Liver (tissue), 3 donors: ENCODE measurements at regions not wholly inside any gene's neighbourhood (a gene's known extent, or its start where the extent isn't known, plus 50 kb on each side); places are given as distances from the start of the nearest gene placed in this dataset.

Experiments used
- ATF3 ChIP-seq: IDR thresholded peaks from 2 replicates; pipeline ENCODE4 v1.6.1; 2016; ENCODE audit warnings: antibody characterized with exemption
- FOXA1 ChIP-seq: IDR thresholded peaks from 2 replicates; pipeline ENCODE4 v1.6.1; 2016; ENCODE audit warnings: antibody characterized with exemption
- GABPA ChIP-seq, 2 donors: IDR thresholded peaks in 1 of 2; conservative IDR thresholded peaks in 1 of 2; 2 replicates each; pipeline ENCODE4 v1.6.1; 2016; ENCODE audit warnings: antibody characterized with exemption in 2 of 2, mild to moderate bottlenecking in 1 of 2, moderate library complexity in 1 of 2
- HNF4G ChIP-seq: IDR thresholded peaks from 2 replicates; pipeline ENCODE4 v1.6.1; 2016; ENCODE audit warnings: antibody characterized with exemption
- JUND ChIP-seq, 2 donors: IDR thresholded peaks; 2 replicates each; pipeline ENCODE4 v1.6.1; 2016; ENCODE audit warnings: antibody characterized with exemption in 2 of 2
- MAX ChIP-seq: IDR thresholded peaks from 2 replicates; pipeline ENCODE4 v1.6.1; 2016; ENCODE audit warnings: antibody characterized with exemption
- RAD21 ChIP-seq, 2 donors: IDR thresholded peaks; 2 replicates each; pipeline ENCODE4 v1.6.1; 2016; ENCODE audit warnings: antibody characterized with exemption in 2 of 2, mild to moderate bottlenecking in 2 of 2
- REST ChIP-seq: IDR thresholded peaks from 2 replicates; pipeline ENCODE4 v1.6.1; 2016; ENCODE audit warnings: antibody characterized with exemption, mild to moderate bottlenecking
- RXRA ChIP-seq, 2 donors: IDR thresholded peaks; 2 replicates each; pipeline ENCODE4 v1.6.1; 2017 to 2018; ENCODE audit warnings: antibody characterized with exemption in 2 of 2, mild to moderate bottlenecking in 1 of 2
- SP1 ChIP-seq: IDR thresholded peaks from 2 replicates; pipeline ENCODE4 v1.6.1; 2018; ENCODE audit warnings: antibody characterized with exemption, mild to moderate bottlenecking
- TAF1 ChIP-seq: conservative IDR thresholded peaks from 2 replicates; pipeline ENCODE4 v1.6.1; 2016; ENCODE audit warnings: antibody characterized with exemption, mild to moderate bottlenecking
- YY1 ChIP-seq: IDR thresholded peaks from 2 replicates; pipeline ENCODE4 v1.6.1; 2016; ENCODE audit warnings: antibody characterized with exemption, mild to moderate bottlenecking
- ZBTB33 ChIP-seq: IDR thresholded peaks from 2 replicates; pipeline ENCODE4 v1.6.1; 2016; ENCODE audit warnings: antibody characterized with exemption
- TF ChIP-seq, protein P1 (sequence below): fragments of 150-350 bp; IDR thresholded peaks from 2 replicates; pipeline ENCODE4 v1.5.1; 2017; ENCODE audit warnings: improper control_type of control experiment, low read depth, low read length; ENCODE audit not compliant: missing input control
- donor health status: healthy.
- donor health status: healthy.

- TF ChIP-seq REST, result no peak
- TF ChIP-seq, protein P1, sequence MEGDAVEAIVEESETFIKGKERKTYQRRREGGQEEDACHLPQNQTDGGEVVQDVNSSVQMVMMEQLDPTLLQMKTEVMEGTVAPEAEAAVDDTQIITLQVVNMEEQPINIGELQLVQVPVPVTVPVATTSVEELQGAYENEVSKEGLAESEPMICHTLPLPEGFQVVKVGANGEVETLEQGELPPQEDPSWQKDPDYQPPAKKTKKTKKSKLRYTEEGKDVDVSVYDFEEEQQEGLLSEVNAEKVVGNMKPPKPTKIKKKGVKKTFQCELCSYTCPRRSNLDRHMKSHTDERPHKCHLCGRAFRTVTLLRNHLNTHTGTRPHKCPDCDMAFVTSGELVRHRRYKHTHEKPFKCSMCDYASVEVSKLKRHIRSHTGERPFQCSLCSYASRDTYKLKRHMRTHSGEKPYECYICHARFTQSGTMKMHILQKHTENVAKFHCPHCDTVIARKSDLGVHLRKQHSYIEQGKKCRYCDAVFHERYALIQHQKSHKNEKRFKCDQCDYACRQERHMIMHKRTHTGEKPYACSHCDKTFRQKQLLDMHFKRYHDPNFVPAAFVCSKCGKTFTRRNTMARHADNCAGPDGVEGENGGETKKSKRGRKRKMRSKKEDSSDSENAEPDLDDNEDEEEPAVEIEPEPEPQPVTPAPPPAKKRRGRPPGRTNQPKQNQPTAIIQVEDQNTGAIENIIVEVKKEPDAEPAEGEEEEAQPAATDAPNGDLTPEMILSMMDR, result no peak
- TF ChIP-seq TAF1, result no peak
- no peak for TF ChIP-seq RXRA (IDR thresholded peaks at IDR 0.05)
- TF ChIP-seq ZBTB33, result no peak
- no peak for TF ChIP-seq GABPA (IDR thresholded peaks at IDR 0.05 in 1 of 2, conservative IDR thresholded peaks at IDR 0.05 in 1 of 2)
- no peak for TF ChIP-seq HNF4G
- no peak for TF ChIP-seq MAX
- no peak for TF ChIP-seq FOXA1
- TF ChIP-seq JUND (IDR thresholded peaks at IDR 0.05), result no peak
- TF ChIP-seq YY1, result no peak
- TF ChIP-seq ATF3, result no peak
- TF ChIP-seq RAD21 (IDR thresholded peaks at IDR 0.05), result no peak
- no peak for TF ChIP-seq SP1
These were observed 110.6 kb downstream of the DTWD1 start for GRCh38 chr15:49731187-49732099.
